ENCODE measurements at regions not wholly inside any gene's neighbourhood (a gene's known extent, or its start where the extent isn't known, plus 50 kb on each side); places are given as distances from the start of the nearest gene placed in this dataset.

GRCh38 chr13:86795858-86796257 lies 875.3 kb upstream of the SLITRK5 start:
- Histone ChIP-seq H3K27me3 (ENCODE audit: control insufficient read depth in 2 of 2, insufficient read depth in 2 of 2, low read length in 2 of 2) (no peaks in the 10 kb centered on the region), H3K9ac (replicated peaks; ENCODE audit: extremely low read depth, insufficient read depth, low read length) (no peak overlapping the region), H3K4me1 (ENCODE audit: control insufficient read depth, extremely low read depth, insufficient read depth, low read length) (no peaks in the 10 kb centered on the region), H3K9me1 (replicated peaks; ENCODE audit: control insufficient read depth, extremely low read depth, insufficient read depth, low read length) (no peaks in the 10 kb centered on the region), H3K4me2 (ENCODE audit: insufficient read depth, low read length) (no peak overlapping the region), H3K27ac (ENCODE audit: insufficient read depth, low read depth, low read length) (no peak overlapping the region), H3K36me3 (ENCODE audit: control insufficient read depth in 2 of 2, extremely low read depth in 1 of 2, insufficient read depth in 2 of 2, low read length in 2 of 2) (no peaks in the 10 kb centered on the region), H3K4me3 (replicated peaks in 1 of 3; ENCODE audit: insufficient read depth in 1 of 3, low read depth in 1 of 3, low read length in 3 of 3) (no peak overlapping the region), H3K9me3 (replicated peaks; ENCODE audit: control insufficient read depth, insufficient read depth, low read length) (peaks cover 4% of the 10 kb centered on the region), H3K79me2 (ENCODE audit: control insufficient read depth, insufficient read depth, low read length) (no peaks in the 10 kb centered on the region), H4K20me1 (replicated peaks; ENCODE audit: control insufficient read depth, extremely low read depth, insufficient read depth, low read length) (no peaks in the 10 kb centered on the region), H2AFZ (ENCODE audit: low read depth, low read length) (no peak overlapping the region)
- no peak for TF ChIP-seq EZH2 (IDR thresholded peaks at IDR 0.05; ENCODE audit: borderline replicate concordance, low read depth, low read length, severe bottlenecking)
- BruUV-seq (replicated peaks) = no TSS peak
- intact Hi-C loops (cut with micrococcal nuclease) (no loop called here), dilution Hi-C loops (cut with MboI; ENCODE audit: extremely low pct_ligation_motif_present, low sequenced_read_pairs) (no loop called here)
- no peak for FAIRE-seq
- CTCF ChIA-PET = no interaction called here
- no peak for DNase-seq (ENCODE audit: low read depth, low spot score)
- POLR2A ChIA-PET = no interaction called here

- ChIA-PET POLR2A (no interaction called here), CTCF (no interaction called here)
- Histone ChIP-seq H3K79me2 (ENCODE audit: control insufficient read depth, insufficient read depth, low read length) (no peaks in the 10 kb centered on the region), H3K4me2 (ENCODE audit: insufficient read depth, low read length) (no peak overlapping the region), H3K4me3 (replicated peaks in 1 of 3; ENCODE audit: insufficient read depth in 1 of 3, low read depth in 1 of 3, low read length in 3 of 3) (no peak overlapping the region), H3K9me1 (replicated peaks; ENCODE audit: control insufficient read depth, extremely low read depth, insufficient read depth, low read length) (no peaks in the 10 kb centered on the region), H3K27me3 (ENCODE audit: control insufficient read depth in 2 of 2, insufficient read depth in 2 of 2, low read length in 2 of 2) (no peaks in the 10 kb centered on the region), H4K20me1 (replicated peaks; ENCODE audit: control insufficient read depth, extremely low read depth, insufficient read depth, low read length) (no peaks in the 10 kb centered on the region), H3K9ac (replicated peaks; ENCODE audit: extremely low read depth, insufficient read depth, low read length) (no peak overlapping the region), H3K4me1 (ENCODE audit: control insufficient read depth, extremely low read depth, insufficient read depth, low read length) (no peaks in the 10 kb centered on the region), H3K9me3 (replicated peaks; ENCODE audit: control insufficient read depth, insufficient read depth, low read length) (peaks cover 3% of the 10 kb centered on the region), H2AFZ (ENCODE audit: low read depth, low read length) (no peak overlapping the region), H3K27ac (ENCODE audit: insufficient read depth, low read depth, low read length) (no peak overlapping the region), H3K36me3 (ENCODE audit: control insufficient read depth in 2 of 2, extremely low read depth in 1 of 2, insufficient read depth in 2 of 2, low read length in 2 of 2) (no peaks in the 10 kb centered on the region)
- DNase-seq (ENCODE audit: low read depth, low spot score) (no peak), FAIRE-seq (no peak)
- intact Hi-C loops (cut with micrococcal nuclease) (no loop called here), dilution Hi-C loops (cut with MboI; ENCODE audit: extremely low pct_ligation_motif_present, low sequenced_read_pairs) (no loop called here)
- BruUV-seq (replicated peaks) = no TSS peak
- no peak for TF ChIP-seq JUN (IDR thresholded peaks at IDR 0.05; ENCODE audit: borderline replicate concordance, insufficient read depth, insufficient read length, low read depth)
- no peak for TF ChIP-seq MAX (IDR thresholded peaks at IDR 0.05; ENCODE audit: insufficient read depth, insufficient read length)
- no peak for TF ChIP-seq MYC (IDR thresholded peaks at IDR 0.05; ENCODE audit: low read depth, low read length)
- no peak for TF ChIP-seq FOS (IDR thresholded peaks at IDR 0.05; ENCODE audit: borderline replicate concordance, insufficient read depth, low read length)
- no peak for TF ChIP-seq POLR2A (IDR thresholded peaks at IDR 0.05; ENCODE audit: low read depth, low read length)
- no peak for TF ChIP-seq GATA2 (IDR thresholded peaks at IDR 0.05; ENCODE audit: insufficient read depth, insufficient read length, low read depth, low read length)
- TF ChIP-seq POLR2AphosphoS5 (IDR thresholded peaks at IDR 0.05; ENCODE audit: insufficient read depth, low read depth, low read length) = no peak
- no peak for TF ChIP-seq CTCF (IDR thresholded peaks at IDR 0.05; ENCODE audit: extremely low read depth in 1 of 2, insufficient read depth in 1 of 2, low read depth in 1 of 2, low read length in 2 of 2)
- no peak for TF ChIP-seq EZH2 (IDR thresholded peaks at IDR 0.05; ENCODE audit: borderline replicate concordance, low read depth, low read length, severe bottlenecking)
Observed at GRCh38 chr13:86810361-86810760, 860.8 kb upstream of the SLITRK5 start.
